Neural progenitor cell (in vitro differentiated cells): ENCODE measurements at regions not wholly inside any gene's neighbourhood (a gene's known extent, or its start where the extent isn't known, plus 50 kb on each side); places are given as distances from the start of the nearest gene placed in this dataset.

Experiments
- DNase-seq: peaks from one replicate; pipeline ENCODE4 v3.0.0-alpha.2; 2016; ENCODE audit warnings: low spot score
- H2AFZ ChIP-seq: fragments of 200-600 bp; sonication (generic); replicated peaks from 2 replicates; pipeline ENCODE4 v1.6.1; 2016; ENCODE audit warnings: antibody characterized with exemption
- H3F3A ChIP-seq: fragments of 200-600 bp; sonication (generic); 2 replicates; pipeline ENCODE4 v1.6.1; 2016; ENCODE audit warnings: antibody characterized with exemption, low read depth
- H3K27ac ChIP-seq: fragments of 200-600 bp; sonication (generic); 2 replicates; pipeline ENCODE4 v1.5.1; 2016; ENCODE audit warnings: mild to moderate bottlenecking
- H3K27me3 ChIP-seq: fragments of 200-600 bp; sonication (generic); 2 replicates; pipeline ENCODE4 v1.6.1; 2016; ENCODE audit warnings: mild to moderate bottlenecking, moderate library complexity
- H3K36me3 ChIP-seq: fragments of 200-600 bp; sonication (generic); 2 replicates; pipeline ENCODE4 v1.5.1; 2016
- H3K4me1 ChIP-seq: fragments of 200-600 bp; sonication (generic); 2 replicates; pipeline ENCODE4 v1.6.1; 2016; ENCODE audit warnings: mixed run types
- H3K4me2 ChIP-seq: fragments of 200-600 bp; sonication (generic); 2 replicates; pipeline ENCODE4 v1.6.1; 2016
- H3K4me3 ChIP-seq: fragments of 200-600 bp; sonication (generic); 2 replicates; pipeline ENCODE4 v1.5.1; 2016
- H3K79me2 ChIP-seq: fragments of 200-600 bp; sonication (generic); 2 replicates; pipeline ENCODE4 v1.6.1; 2016; ENCODE audit warnings: low read depth
- H3K9ac ChIP-seq: fragments of 200-600 bp; sonication (generic); 2 replicates; pipeline ENCODE4 v1.6.1; 2016
- H3K9me3 ChIP-seq: fragments of 200-600 bp; sonication (generic); 2 replicates; pipeline ENCODE4 v1.5.1; 2016; ENCODE audit warnings: low read depth
- H4K20me1 ChIP-seq: fragments of 200-600 bp; sonication (generic); 2 replicates; pipeline ENCODE4 v1.6.1; 2016; ENCODE audit warnings: low read depth
- H3K27ac Mint-ChIP-seq: 3 replicates; pipeline ENCODE4 v1.8.0; 2021; ENCODE audit warnings: mixed read lengths
- H3K27me3 Mint-ChIP-seq: 2 replicates; pipeline ENCODE4 v1.8.0; 2022; ENCODE audit warnings: low read depth, mild to moderate bottlenecking, inconsistent platforms, moderate library complexity, mixed read lengths; ENCODE audit not compliant: insufficient read depth
- H3K36me3 Mint-ChIP-seq: 3 replicates; pipeline ENCODE4 v1.8.0; 2021; ENCODE audit warnings: mixed read lengths
- H3K4me1 Mint-ChIP-seq: 3 replicates; pipeline ENCODE4 v1.8.0; 2021; ENCODE audit warnings: mixed read lengths
- H3K4me3 Mint-ChIP-seq: 3 replicates; pipeline ENCODE4 v1.8.0; 2021; ENCODE audit warnings: mild to moderate bottlenecking, moderate library complexity, mixed read lengths
- H3K9me3 Mint-ChIP-seq: 3 replicates; pipeline ENCODE4 v1.8.0; 2020; ENCODE audit warnings: mixed read lengths
- CTCF ChIP-seq: fragments of 200-600 bp; sonication (generic); IDR thresholded peaks from 2 replicates; pipeline ENCODE4 v1.5.1; 2017; ENCODE audit warnings: antibody characterized with exemption, mild to moderate bottlenecking
- EZH2 ChIP-seq: fragments of 200-600 bp; sonication (generic); IDR thresholded peaks from 2 replicates; pipeline ENCODE4 v1.6.1; 2017; ENCODE audit warnings: antibody characterized with exemption, mild to moderate bottlenecking, moderate library complexity
- EZH2phosphoT487 ChIP-seq: fragments of 200-600 bp; sonication (generic); IDR thresholded peaks from 2 replicates; pipeline ENCODE4 v1.6.1; 2017; ENCODE audit warnings: antibody characterized with exemption

GRCh38 chr5:87887247-87887646 is 381.4 kb downstream of the TMEM161B start:
- no peaks in the 10 kb centered on the region for H3K79me2 ChIP-seq
- no peaks in the 10 kb centered on the region for H3K9me3 ChIP-seq
- Mint-ChIP-seq H3K9me3 (peaks cover 17% of the 10 kb centered on the region), H3K4me1 (peaks cover 20% of the 10 kb centered on the region), H3K27ac (no peak overlapping the region), H3K36me3 (peaks cover 6% of the 10 kb centered on the region), H3K4me3 (no peak overlapping the region), H3K27me3 (peaks cover 2% of the 10 kb centered on the region)
- H3K4me2 ChIP-seq, result no peak overlapping the region
- H3F3A ChIP-seq, result no peaks in the 10 kb centered on the region
- no peak for DNase-seq
- H3K36me3 ChIP-seq, result no peaks in the 10 kb centered on the region
- H3K4me3 ChIP-seq, result no peak overlapping the region
- no peaks in the 10 kb centered on the region for H4K20me1 ChIP-seq
- no peak overlapping the region for H3K27ac ChIP-seq
- H3K27me3 ChIP-seq, result no peaks in the 10 kb centered on the region
- no peak overlapping the region for H2AFZ ChIP-seq
- TF ChIP-seq EZH2, result no peak
- peaks cover 21% of the 10 kb centered on the region for H3K4me1 ChIP-seq
- no peak overlapping the region for H3K9ac ChIP-seq

GRCh38 chr5:87886164-87886563 is 382.5 kb downstream of the TMEM161B start:
- no peaks in the 10 kb centered on the region for H3K9me3 ChIP-seq
- peaks cover 20% of the 10 kb centered on the region for H3K4me1 Mint-ChIP-seq

GRCh38 chr5:87885758-87886157 is 382.9 kb downstream of the TMEM161B start:
- H3K79me2 ChIP-seq, result no peaks in the 10 kb centered on the region
- peaks cover 2% of the 10 kb centered on the region for H3K27me3 Mint-ChIP-seq
- H3K36me3 Mint-ChIP-seq, result peaks cover 7% of the 10 kb centered on the region
- H3K4me3 Mint-ChIP-seq, result no peak overlapping the region
- no peaks in the 10 kb centered on the region for H3K9me3 ChIP-seq
- H3K9me3 Mint-ChIP-seq, result peaks cover 24% of the 10 kb centered on the region
- TF ChIP-seq CTCF (peak; percentile 17), EZH2phosphoT487 (no peak), EZH2 (no peak)
- no peaks in the 10 kb centered on the region for H3F3A ChIP-seq
- H3K36me3 ChIP-seq, result no peaks in the 10 kb centered on the region
- no peak overlapping the region for H3K4me3 ChIP-seq
- H3K27me3 ChIP-seq, result no peaks in the 10 kb centered on the region
- peaks cover 21% of the 10 kb centered on the region for H3K4me1 ChIP-seq
- no peaks in the 10 kb centered on the region for H4K20me1 ChIP-seq
- peak overlapping the region; percentile 42 for H3K4me2 ChIP-seq
- no peak overlapping the region for H3K27ac Mint-ChIP-seq
- DNase-seq, result no peak
- H3K9ac ChIP-seq, result no peak overlapping the region
- peaks cover 20% of the 10 kb centered on the region for H3K4me1 Mint-ChIP-seq
- no peak overlapping the region for H2AFZ ChIP-seq
- H3K27ac ChIP-seq, result no peak overlapping the region

More at GRCh38 chr5:87886164-87886563, 382.5 kb downstream of the TMEM161B start:
- Mint-ChIP-seq H3K27ac (no peak overlapping the region), H3K4me3 (no peak overlapping the region), H3K27me3 (peaks cover 2% of the 10 kb centered on the region), H3K9me3 (peaks cover 23% of the 10 kb centered on the region), H3K36me3 (peaks cover 7% of the 10 kb centered on the region)
- Histone ChIP-seq H2AFZ (no peak overlapping the region), H3K9ac (no peak overlapping the region), H3K79me2 (no peaks in the 10 kb centered on the region), H4K20me1 (no peaks in the 10 kb centered on the region), H3K36me3 (no peaks in the 10 kb centered on the region), H3K27ac (no peak overlapping the region), H3K27me3 (no peaks in the 10 kb centered on the region), H3K4me1 (peaks cover 21% of the 10 kb centered on the region), H3K4me3 (no peak overlapping the region), H3K4me2 (peak overlapping the region; percentile 42), H3F3A (no peaks in the 10 kb centered on the region)
- DNase-seq, result peak; percentile 39
- no peak for TF ChIP-seq CTCF
- TF ChIP-seq EZH2, result no peak
- TF ChIP-seq EZH2phosphoT487, result no peak

GRCh38 chr5:87877495-87877894 is 391.1 kb downstream of the TMEM161B start:
- H3K36me3 Mint-ChIP-seq, result peaks cover 4% of the 10 kb centered on the region
- H3K4me3 ChIP-seq, result no peak overlapping the region
- H3K27ac Mint-ChIP-seq, result no peak overlapping the region
- H3K9me3 Mint-ChIP-seq, result peaks cover 24% of the 10 kb centered on the region
- no peaks in the 10 kb centered on the region for H3K9me3 ChIP-seq
- H3K4me1 Mint-ChIP-seq, result peaks cover 22% of the 10 kb centered on the region
- H3K79me2 ChIP-seq, result no peaks in the 10 kb centered on the region
- no peaks in the 10 kb centered on the region for H3K36me3 ChIP-seq
- H3K27me3 ChIP-seq, result no peaks in the 10 kb centered on the region
- H3K4me3 Mint-ChIP-seq, result no peak overlapping the region
- peaks cover 49% of the 10 kb centered on the region for H3K4me1 ChIP-seq
- H3K4me2 ChIP-seq, result no peak overlapping the region
- H4K20me1 ChIP-seq, result peaks cover 6% of the 10 kb centered on the region
- no peak overlapping the region for H3K27ac ChIP-seq
- H3K9ac ChIP-seq, result no peak overlapping the region
- H3K27me3 Mint-ChIP-seq, result peaks cover 17% of the 10 kb centered on the region
- H3F3A ChIP-seq, result peaks cover 17% of the 10 kb centered on the region
- H2AFZ ChIP-seq, result no peak overlapping the region
- TF ChIP-seq CTCF, result no peak
- DNase-seq, result peak; percentile 57
